Effector memory CD4-positive, alpha-beta T cell (primary cell): ENCODE measurements at regions not wholly inside any gene's neighbourhood (a gene's known extent, or its start where the extent isn't known, plus 50 kb on each side); places are given as distances from the start of the nearest gene placed in this dataset.

Source experiments
- DNase-seq, 3 donors: peaks; one replicate each; pipeline ENCODE4 v3.0.0-alpha.2; 2020
- H3K27ac ChIP-seq: 2 replicates; pipeline ENCODE4 v1.7.0; 2013; ENCODE audit warnings: mild to moderate bottlenecking, low read length, moderate library complexity; ENCODE audit not compliant: insufficient read depth, poor library complexity, severe bottlenecking
- H3K27me3 ChIP-seq: replicated peaks from 2 replicates; pipeline ENCODE4 v1.7.0; 2013; ENCODE audit warnings: mild to moderate bottlenecking, low read length; ENCODE audit not compliant: insufficient read depth, control insufficient read depth, poor library complexity, severe bottlenecking
- H3K36me3 ChIP-seq: 2 replicates; pipeline ENCODE4 v1.7.0; 2013; ENCODE audit warnings: mild to moderate bottlenecking, low read length, moderate library complexity; ENCODE audit not compliant: control insufficient read depth, insufficient read depth
- H3K4me1 ChIP-seq: 2 replicates; pipeline ENCODE4 v1.7.0; 2013; ENCODE audit warnings: low read length, mild to moderate bottlenecking; ENCODE audit not compliant: control insufficient read depth, insufficient read depth, poor library complexity, severe bottlenecking
- H3K4me3 ChIP-seq: 2 replicates; pipeline ENCODE4 v1.7.0; 2013; ENCODE audit warnings: low read length, low read depth, mild to moderate bottlenecking; ENCODE audit not compliant: insufficient read depth, poor library complexity, severe bottlenecking
- H3K9me3 ChIP-seq: 2 replicates; pipeline ENCODE4 v1.7.0; 2013; ENCODE audit warnings: mild to moderate bottlenecking, low read length, moderate library complexity; ENCODE audit not compliant: control insufficient read depth

DNA sequence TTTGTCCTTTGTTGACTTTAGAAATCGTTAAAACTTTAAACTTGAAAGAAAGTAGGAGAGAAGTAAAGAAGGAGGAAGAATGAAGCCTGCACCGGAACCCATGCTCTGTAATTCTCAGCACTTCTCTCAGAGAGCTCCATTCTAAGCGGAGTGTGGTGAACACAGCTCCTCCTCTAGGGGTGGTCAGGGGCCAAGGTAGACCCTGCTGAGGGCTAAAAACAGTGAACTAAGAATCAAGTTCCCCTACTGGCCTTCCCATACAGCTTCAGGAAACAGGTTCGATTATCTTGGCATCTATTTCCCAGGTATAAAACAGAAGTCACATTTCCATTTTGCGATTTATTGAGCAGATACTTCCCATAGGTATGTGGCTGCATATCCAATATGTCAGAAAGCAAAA lies 92.7 kb upstream of the ASAP2 start:
- no peaks in the 10 kb centered on the region for H3K36me3 ChIP-seq
- H3K9me3 ChIP-seq = no peaks in the 10 kb centered on the region
- H3K4me3 ChIP-seq = no peak overlapping the region
- no peaks in the 10 kb centered on the region for H3K27me3 ChIP-seq
- DNase-seq = no peak
- H3K4me1 ChIP-seq = no peaks in the 10 kb centered on the region
- no peak overlapping the region for H3K27ac ChIP-seq

DNA sequence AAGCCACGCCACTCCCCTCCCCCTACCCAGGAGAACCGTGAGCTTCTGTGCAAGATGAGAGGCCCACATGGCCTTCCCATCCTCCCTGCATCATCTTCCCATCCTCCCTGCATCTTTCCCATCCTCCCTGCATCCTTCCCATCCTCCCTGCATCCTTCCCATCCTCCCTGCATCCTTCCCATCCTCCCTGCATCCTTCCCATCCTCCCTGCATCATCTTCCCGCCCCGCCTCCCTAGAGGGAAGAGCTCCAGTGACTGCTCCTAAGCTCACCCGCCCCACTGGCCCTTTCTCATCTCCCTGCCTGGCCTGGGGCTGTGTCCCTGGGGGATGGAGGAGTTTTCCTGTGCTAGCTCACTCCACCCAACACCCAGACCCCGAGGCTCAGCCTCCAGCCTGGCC lies 93.3 kb upstream of the ASAP2 start:
- no peak overlapping the region for H3K4me3 ChIP-seq
- no peaks in the 10 kb centered on the region for H3K36me3 ChIP-seq
- DNase-seq = no peak
- H3K27me3 ChIP-seq = no peaks in the 10 kb centered on the region
- no peaks in the 10 kb centered on the region for H3K4me1 ChIP-seq
- no peak overlapping the region for H3K27ac ChIP-seq
- no peaks in the 10 kb centered on the region for H3K9me3 ChIP-seq

DNA sequence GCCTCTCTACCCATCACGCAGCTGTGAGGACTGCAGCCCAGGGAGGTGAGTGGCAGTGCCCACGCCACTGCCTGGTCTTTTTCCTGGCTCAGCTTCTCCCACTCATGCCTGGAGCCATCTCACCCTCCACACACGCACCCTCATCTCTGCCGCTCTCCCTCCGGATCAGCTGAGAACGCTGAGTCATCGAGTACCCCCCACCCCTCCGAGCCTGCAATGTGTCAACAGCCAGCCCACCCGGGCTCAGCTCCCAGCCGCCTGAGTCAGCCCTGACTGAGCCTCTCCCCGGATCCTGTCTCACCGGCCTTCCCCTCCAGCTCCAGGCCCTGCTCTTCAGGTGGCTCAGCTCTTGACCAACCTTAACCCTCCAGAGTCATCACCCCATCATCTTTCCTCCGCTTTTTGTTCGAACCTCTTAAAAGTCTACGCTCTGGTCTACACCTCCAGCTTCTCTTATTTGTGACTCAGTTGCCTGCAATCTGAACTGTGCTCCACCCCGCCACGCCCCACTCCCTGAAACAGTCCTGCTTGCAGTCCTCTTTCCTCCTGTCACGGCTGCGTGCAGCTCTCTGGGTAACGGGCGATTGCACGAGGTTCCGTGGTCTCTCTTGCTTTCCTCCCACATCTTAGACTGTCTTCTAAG lies 94.4 kb upstream of the ASAP2 start:
- H3K36me3 ChIP-seq = no peaks in the 10 kb centered on the region
- no peaks in the 10 kb centered on the region for H3K27me3 ChIP-seq
- H3K4me3 ChIP-seq = no peak overlapping the region
- H3K9me3 ChIP-seq = no peaks in the 10 kb centered on the region
- no peak for DNase-seq
- no peak overlapping the region for H3K27ac ChIP-seq
- no peaks in the 10 kb centered on the region for H3K4me1 ChIP-seq

DNA sequence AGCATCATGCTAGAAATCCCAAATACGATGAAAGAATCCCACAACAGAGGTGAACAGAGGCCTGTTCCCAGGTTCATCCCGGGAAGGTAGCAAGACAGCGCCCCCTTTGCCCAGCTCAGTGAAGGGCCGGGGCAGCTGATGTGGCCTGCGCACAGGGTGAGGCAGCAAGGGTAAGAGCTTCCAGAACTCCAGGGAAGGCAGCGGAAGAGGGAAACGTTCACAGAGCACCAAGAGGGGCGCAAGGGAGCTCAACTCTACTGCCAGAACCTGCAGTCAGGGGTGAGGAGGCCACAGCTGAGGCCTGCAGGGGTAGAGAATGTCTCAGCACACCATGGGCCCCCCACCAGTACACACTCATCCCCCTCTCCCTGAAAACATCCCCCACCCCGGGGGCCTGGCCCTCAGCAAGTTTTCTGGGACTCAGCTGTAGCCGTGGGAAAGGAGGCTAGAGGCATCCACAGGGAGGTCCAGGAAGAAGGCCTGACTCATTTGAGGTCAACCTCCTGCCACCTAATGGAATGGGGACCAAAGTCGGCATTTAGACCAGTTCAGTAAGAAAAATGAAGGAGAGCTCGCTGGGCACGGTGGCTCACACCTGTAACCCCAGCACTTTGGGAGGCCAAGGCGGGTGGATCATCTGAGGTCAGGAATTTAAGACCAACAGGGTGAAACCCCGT lies 95.6 kb upstream of the ASAP2 start:
- H3K27ac ChIP-seq = no peak overlapping the region
- no peaks in the 10 kb centered on the region for H3K9me3 ChIP-seq
- H3K36me3 ChIP-seq = no peaks in the 10 kb centered on the region
- no peaks in the 10 kb centered on the region for H3K27me3 ChIP-seq
- no peak overlapping the region for H3K4me3 ChIP-seq
- no peak for DNase-seq
- H3K4me1 ChIP-seq = no peaks in the 10 kb centered on the region

DNA sequence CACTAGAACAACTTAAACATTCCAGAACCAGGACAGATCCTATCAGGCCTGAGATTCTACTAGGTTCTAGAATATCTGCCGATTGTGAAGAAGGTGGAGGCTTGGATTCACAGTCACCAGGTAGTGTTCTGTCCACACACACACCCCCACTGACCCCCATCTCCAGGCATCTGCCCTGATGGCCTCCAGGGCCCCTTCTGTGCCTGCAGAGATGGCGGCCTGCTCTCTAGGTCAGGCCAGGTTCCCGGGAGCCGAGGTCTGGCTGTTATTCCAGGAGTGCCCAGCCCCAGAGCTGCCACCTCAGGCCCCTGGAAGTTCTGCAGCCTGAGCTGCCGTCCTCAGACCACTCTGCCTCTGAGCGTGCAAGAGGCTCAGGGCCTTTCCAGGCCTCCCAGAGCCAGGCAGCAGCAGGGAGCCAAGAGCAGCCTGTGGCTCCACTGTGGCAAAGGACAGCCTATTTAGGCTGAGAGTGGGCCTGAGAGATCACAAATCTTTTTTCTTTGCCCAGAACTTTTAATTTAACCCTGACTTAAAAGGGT lies 96.2 kb upstream of the ASAP2 start:
- Histone ChIP-seq H3K27me3 (no peaks in the 10 kb centered on the region), H3K4me1 (no peaks in the 10 kb centered on the region), H3K4me3 (no peak overlapping the region), H3K27ac (no peak overlapping the region), H3K9me3 (no peaks in the 10 kb centered on the region), H3K36me3 (no peaks in the 10 kb centered on the region)
- no peak for DNase-seq

DNA sequence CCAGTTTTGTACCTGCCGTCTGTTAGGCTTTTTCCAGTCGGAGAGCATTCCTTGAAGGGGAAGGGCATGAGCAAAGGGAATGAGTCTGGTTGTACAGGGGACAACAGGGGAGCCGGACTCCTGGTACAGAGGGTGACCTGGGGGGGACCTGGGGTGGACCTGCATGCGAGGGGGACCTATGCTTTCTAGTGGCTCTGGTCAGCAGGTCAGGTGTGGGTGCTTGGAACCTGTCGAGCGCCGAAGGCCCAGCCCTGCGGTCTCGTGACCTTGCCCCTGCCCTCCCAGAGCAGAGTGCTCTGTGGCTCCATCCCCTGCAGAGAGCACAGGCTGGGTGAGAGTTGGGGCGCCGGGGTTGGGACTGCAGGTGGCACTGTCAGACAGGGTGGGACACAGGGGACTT lies 96.7 kb upstream of the ASAP2 start:
- Histone ChIP-seq H3K4me3 (no peak overlapping the region), H3K4me1 (no peaks in the 10 kb centered on the region), H3K27me3 (no peaks in the 10 kb centered on the region), H3K9me3 (no peaks in the 10 kb centered on the region), H3K36me3 (no peaks in the 10 kb centered on the region), H3K27ac (no peak overlapping the region)
- DNase-seq = no peak

DNA sequence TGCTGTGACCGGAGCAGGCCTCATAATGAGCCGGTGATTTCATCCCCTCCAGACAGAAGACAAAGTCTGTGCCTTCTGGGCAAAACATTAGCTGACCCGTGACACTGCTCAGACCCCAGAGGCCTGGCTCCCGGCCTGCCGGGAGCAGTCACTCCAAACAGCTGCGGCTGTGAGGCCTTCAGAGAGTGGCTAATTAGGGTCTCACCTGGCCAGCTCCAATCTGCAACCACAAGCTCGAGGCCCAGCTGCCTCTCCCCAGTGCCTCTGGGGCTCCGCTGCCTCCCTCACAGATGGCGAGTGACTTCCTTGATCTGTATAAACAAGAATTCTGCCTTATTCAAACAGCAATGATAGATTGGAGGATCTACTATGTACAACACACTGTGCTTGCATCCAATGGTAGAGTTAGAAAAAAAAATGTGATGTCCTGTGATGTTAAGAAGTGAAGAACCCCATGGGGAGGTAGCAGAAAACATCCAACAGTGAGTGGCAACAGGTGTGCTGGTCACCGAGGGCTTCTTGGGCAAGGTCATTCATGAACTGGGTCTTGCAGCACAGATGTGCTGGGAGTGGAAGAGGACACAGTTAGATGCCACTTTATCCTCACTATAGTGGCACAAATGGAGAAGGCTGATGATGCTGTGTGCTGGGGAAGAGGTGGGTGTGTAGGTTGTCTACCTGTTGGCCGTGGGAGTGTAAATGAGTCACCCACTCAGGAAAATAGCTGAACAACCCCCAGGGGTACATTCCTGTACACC lies 98.2 kb upstream of the ASAP2 start:
- Histone ChIP-seq H3K36me3 (no peaks in the 10 kb centered on the region), H3K27ac (no peak overlapping the region), H3K4me1 (no peaks in the 10 kb centered on the region), H3K27me3 (no peaks in the 10 kb centered on the region), H3K4me3 (no peak overlapping the region), H3K9me3 (no peaks in the 10 kb centered on the region)
- no peak for DNase-seq

DNA sequence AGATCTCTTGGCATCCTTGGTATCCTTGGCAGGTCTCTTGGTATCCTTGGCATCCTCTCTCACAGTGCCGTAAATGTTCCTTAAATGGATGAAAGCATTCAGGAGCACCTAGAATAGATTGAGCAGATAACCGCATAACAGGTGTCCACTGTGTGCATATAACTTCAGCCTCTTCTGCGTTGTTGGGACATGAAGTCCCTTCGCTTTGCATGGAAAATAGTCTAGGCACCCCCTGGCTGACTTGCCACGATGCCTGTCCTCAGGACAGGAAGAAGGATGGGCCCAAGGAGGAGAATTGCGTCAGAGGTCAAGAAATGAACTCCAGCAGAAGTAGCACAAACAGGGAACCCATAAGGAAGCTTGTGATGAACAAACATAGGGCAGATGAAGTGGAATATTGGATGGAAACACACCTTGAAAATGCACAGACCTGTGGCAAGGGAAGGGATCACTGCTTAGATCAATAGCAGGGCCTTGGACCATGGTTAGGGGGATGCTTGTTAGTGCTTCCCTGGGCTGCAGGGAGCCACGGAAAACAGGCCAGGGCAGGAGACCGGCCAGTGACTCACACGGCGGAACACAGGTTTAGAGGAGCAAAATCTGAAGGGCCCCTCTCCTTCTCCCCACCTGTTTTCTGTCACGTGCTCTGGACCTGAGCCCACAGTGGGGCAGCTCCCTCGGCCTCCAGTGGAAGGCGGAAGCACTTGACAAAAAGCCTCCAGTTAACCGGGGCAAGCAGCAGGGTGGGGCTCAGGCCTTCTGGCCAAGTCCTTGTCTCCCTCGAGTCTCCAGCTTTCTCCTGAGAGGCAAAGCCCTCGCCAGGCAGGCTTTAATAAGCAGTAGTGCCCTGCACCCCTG lies 99.2 kb upstream of the ASAP2 start:
- H3K4me1 ChIP-seq = no peaks in the 10 kb centered on the region
- no peak overlapping the region for H3K4me3 ChIP-seq
- H3K36me3 ChIP-seq = no peaks in the 10 kb centered on the region
- DNase-seq = no peak
- H3K27ac ChIP-seq = no peak overlapping the region
- no peaks in the 10 kb centered on the region for H3K27me3 ChIP-seq
- no peaks in the 10 kb centered on the region for H3K9me3 ChIP-seq

DNA sequence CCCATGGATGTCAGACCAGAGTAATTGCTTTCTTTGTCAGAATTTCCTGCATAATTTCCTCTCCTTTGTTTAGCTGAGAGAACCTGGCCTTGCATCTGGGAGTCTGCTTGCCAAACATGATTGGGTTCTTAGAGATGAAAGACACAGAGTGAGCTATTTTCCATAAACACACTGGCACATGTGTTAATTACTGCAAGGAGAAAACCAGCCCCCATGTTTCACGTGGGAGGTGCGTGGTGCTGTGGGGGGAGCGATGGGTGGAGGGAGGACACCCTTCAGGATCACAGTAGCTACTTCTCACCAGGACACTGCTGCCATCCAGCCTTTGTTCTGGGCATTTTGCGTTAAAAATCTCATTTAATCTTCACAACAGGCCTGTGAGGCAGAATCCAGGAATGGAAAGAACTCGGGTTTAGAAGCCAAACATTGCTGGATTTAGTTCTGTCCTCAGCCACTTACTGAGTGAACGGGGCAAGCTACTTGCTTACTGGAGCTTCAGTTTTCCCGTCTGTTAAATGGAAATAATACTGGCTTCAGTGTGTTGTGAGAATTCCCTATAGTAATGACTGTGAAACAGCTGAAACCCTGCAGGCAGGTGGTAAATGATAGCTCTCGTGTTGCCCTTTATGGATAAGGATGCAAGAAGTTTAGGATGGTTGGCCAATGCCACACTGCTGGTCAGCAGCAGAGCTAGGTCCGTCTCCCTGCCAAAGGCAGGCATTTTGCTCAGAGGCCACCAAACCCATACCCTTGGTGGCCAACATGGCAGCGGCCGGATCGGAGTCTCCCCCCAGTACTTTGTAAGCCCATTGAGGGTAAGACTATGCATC lies 100.1 kb upstream of the ASAP2 start:
- H3K4me3 ChIP-seq = no peak overlapping the region
- no peaks in the 10 kb centered on the region for H3K4me1 ChIP-seq
- H3K27me3 ChIP-seq = no peaks in the 10 kb centered on the region
- no peak for DNase-seq
- H3K9me3 ChIP-seq = no peaks in the 10 kb centered on the region
- H3K27ac ChIP-seq = no peak overlapping the region
- no peaks in the 10 kb centered on the region for H3K36me3 ChIP-seq
